Medulla oblongata (tissue), 1 donor: ENCODE measurements at regions not wholly inside any gene's neighbourhood (a gene's known extent, or its start where the extent isn't known, plus 50 kb on each side); places are given as distances from the start of the nearest gene placed in this dataset.

Experiments used
- DNase-seq: peaks from one replicate; pipeline ENCODE4 v3.0.0-alpha.2; 2015; ENCODE audit errors: extremely low spot score

- no peak for DNase-seq
These were observed 105.4 kb upstream of the ESR1 start for GRCh38 chr6:151701911-151702562.

DNA sequence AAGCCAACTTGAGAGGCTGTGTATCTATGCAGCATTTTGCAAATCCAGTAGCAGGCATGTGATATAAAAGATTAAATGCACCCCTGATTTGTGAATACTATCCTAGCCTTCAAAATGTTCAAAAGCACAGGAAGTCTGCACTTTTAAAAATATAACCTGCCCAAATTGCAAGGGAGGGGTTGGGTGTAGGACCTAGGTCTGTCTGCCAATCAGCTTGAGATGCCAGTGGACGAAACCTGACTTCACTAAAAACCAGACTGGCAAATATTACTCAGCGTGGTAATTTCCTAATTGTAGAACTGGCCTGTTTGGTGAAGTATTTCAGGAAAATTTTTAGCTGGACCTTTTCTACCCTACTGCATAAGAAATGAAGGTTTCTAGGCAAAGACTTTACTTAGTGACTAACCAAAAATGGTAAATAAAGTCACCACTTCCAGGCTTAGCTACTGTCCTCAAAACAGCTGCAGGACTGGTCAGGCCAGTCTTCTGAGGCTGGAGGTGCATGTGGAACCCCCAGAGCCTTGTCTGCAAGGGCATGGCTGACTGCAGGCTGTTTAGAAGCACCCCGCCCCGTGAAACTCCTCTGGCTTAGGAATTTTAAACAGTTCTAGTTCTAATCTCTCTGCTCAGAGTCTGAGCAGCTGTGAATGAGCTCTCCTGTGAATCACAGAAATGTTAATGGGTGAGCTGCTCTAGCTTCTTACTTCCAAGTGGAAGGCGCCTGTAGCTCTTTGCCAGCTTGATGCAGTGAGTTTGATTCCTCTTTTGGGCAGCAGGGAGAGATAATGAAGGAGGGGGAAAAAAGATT, 104.4 kb upstream of the ESR1 start:
- DNase-seq, result no peak

DNA sequence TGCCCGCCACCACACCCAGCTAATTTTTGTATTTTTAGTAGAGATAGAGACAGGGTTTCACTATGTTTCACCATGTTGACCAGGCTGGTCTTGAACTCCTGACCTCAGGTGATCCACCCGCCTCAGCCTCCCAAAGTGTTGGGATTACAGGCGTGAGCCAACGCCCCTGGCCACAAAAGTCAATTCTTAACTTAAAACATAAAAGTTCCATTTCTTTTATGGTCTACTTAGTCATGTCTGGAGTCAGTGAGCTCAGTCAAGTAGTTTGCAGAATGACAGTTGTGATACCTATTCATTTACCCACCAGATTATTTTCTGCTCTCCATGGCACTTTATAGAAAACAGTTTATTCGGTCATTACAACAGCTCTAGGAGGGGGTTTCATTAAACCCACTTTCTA, 103.1 kb upstream of the ESR1 start:
- DNase-seq, result no peak

- no peak for DNase-seq
These were observed 101.3 kb upstream of the ESR1 start for GRCh38 chr6:151705993-151706733.

DNA sequence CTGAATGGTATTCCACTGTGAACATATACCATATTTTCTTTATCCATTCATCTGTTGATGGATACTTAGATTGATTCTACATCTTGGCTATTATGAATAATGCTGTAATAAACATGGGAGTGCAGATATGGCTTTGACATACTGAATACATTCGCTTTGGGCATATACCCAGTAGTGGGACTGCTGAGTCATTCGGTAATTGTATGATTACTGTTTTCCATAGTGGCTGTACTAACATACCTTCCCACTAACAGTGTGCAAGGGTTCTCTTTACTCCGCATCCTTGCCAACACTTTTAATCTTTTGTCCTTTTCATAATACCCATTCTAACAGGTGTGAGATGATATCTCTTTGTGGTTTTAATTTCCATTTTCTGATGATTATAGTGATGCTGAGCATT, 98.2 kb upstream of the ESR1 start:
- DNase-seq, result no peak

- DNase-seq, result no peak
These were observed 91.0 kb upstream of the ESR1 start for GRCh38 chr6:151716526-151716932.

- DNase-seq, result no peak
These were observed 88.4 kb upstream of the ESR1 start for GRCh38 chr6:151719070-151719469.

DNA sequence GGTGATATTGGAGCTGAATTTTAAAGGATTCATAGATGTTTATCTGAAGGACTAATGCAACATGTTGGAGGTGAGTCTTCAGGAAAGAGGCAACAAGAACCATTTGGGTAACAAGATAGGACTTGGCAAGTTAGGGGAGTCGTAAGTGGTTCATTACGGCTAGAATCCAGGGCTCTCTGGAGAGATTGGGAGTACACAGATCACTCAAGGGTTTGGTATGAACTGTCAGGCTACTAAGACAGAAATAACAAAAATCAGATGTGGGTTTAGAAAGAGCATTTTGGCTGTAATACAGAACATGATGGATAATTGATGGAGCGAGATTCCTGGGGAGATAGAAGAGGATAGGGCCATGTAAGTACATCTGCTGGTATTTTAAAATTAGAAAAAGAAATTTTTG, 86.3 kb upstream of the ESR1 start:
- no peak for DNase-seq

GRCh38 chr6:151721671-151722070, 85.8 kb upstream of the ESR1 start:
- no peak for DNase-seq

DNA sequence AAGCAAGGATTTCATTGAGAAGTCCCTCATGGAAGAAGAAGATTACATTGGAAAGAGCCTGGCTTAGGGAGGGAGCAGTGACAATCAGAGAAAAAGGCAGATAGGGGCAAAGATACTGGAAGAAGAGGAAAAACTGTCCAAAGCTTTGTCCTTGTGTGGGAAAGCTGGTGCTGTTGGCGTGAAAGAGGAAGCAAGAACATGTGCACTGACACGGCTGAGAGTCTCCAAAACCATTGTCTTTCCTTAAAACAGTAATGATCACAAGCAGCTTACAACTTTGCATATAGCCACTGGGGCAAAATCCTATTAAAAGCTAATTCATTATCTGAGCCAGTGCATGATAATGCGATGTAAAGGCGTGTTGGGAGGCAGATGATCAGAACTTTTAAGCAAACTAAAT, 85.1 kb upstream of the ESR1 start:
- peak; percentile 13 for DNase-seq

GRCh38 chr6:151723152-151723551, 84.3 kb upstream of the ESR1 start:
- DNase-seq, result no peak

- no peak for DNase-seq
These were observed 77.5 kb upstream of the ESR1 start for GRCh38 chr6:151729829-151730495.

- DNase-seq, result no peak
These were observed 77.0 kb upstream of the ESR1 start for GRCh38 chr6:151730496-151730870.

DNA sequence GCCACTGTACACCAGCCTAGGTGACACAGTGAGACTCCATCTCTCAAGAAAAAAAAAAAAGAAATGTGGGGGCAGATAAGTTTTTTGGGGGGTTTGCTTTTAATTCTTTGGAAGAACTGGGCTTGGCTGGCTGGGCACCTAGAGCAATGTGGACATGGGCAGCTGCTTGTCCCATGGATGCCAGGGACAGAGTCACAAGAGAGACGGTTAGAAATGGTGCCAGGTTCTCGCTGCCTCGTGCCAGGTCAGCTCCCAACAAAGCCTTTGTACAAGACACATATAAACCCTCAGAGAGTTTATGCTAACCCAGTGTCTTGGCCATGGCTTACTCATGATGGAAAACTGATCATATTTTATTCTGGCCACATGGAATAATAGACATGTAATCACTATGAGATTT, 76.2 kb upstream of the ESR1 start:
- no peak for DNase-seq

DNA sequence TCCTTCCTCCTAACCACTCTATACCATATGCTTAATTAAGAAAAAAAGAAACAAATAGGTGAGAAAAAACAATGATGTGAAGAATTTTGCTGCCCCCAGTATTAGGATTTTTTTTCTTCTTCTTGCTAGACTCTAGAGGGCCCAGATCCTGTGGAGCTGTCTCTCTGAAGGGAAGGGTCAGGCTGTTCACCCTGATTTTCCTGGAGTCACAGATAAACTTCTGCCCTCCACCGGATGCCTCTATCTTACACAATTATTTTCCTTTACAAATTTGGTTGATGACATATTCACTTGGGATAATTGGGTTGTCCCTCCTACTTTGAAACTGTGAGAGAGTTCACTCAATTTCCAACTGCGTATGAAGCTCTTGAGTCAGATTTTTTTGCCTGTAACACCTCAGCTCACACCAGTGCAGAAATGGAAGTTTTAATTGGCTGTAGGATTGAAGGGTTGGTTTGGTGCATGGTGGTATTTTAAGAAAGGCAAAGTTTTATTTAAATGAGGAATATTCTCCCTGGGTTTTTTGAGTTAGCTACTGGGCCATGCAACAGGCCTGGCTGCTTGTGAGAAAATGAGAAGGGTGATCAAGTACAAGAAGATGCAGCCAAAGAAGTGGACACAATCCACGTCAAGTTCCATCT, 73.7 kb upstream of the ESR1 start:
- DNase-seq, result no peak

DNA sequence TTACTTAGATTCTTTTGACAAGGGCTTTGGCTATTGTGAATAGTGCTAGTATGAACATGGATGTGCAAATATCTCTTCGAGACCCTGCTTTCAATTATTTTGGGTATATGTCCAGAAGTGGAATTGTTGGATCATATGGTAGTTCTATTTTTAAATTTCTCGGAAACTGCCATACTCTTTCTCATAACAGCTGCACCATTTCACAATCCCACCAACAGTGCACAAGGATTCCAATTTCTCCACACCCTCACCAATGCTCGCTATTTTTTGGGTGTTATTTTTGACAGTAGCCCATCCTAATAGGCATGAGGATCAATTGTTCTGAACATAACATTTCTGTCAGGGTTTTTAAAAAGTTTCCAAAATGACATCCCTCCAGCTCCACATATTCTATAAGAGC, 69.2 kb upstream of the ESR1 start:
- no peak for DNase-seq

DNA sequence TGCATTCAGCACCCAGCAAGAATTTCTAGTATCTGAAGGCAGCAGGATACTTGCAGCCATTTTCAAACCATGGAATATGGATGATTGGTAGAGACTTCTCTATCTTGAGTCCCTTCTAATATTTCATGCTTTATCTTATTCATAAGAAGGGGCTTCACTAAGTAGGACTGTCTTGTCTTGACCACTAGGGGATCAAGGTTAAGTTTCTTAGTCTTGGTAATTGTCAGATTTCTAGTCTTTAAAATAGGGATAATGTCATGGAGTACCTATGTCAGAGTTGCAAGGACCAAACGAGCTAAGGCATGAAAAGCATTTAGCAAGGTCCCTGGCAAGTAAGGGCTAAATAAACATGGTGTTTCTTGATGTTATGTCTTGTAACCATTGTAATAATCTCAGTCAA, 68.5 kb upstream of the ESR1 start:
- no peak for DNase-seq

GRCh38 chr6:151740820-151741219, 66.7 kb upstream of the ESR1 start:
- no peak for DNase-seq

DNA sequence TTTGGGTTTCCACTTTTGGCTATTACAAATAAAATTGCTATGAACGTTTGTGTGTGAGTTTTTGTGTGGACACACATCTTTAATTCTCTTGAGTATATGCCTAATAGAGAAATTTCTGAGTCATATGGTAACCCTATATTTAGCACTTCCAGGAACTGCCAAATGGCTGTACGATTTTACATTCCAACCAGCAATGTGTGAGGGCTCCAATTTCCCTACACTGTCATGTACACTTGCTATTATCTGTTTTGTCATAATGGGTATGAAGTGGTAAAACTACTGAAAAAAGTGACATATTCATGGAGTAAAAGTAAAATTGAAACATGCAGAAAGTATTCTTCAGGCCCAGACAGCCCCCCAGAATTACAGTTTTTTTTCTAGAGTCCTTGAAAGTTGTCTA, 59.6 kb upstream of the ESR1 start:
- DNase-seq, result no peak

GRCh38 chr6:151749341-151749740, 58.1 kb upstream of the ESR1 start:
- no peak for DNase-seq

DNA sequence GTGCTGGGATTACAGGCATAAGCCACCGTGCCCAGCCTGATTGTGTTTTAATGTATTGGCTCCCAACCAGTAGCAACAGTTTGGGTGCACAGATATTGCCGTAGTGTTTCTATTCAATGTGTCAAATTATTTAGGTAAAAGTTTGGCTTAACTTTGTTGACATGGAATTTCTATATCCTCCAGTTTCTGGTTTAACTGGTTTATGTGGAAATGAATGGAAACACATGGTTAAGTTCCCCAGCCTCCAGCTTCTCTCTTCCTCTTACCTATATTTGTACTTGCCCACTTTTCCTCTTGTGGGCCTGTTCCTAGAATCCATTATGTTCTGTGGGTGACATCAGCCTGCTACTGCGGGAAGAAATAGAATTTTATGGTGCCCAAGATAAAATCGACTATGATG, 53.9 kb upstream of the ESR1 start:
- DNase-seq, result no peak

DNA sequence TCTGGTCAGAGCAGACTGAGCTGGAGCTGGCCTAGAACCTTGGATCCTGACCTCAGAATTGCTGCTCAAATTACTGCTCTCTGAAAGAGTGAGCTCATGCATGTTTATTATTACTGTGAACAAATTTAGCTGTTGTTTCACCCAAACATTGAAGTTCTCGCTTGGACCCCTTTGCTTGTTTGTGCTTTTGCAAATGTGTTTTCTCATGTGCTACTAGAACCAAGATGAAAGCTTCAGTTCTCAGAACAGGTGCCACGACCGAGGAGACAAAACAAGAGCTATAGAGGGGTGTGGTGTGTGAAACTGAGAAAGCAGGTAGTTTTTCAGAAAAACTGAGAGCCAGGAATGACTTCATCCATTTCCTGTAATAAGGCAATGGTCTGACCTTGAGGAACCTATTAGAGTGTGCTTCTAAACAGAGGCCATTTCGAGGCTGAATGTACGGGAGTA, 50.0 kb upstream of the ESR1 start:
- no peak for DNase-seq
